GM18511 (cell line): ENCODE measurements at regions not wholly inside any gene's neighbourhood (a gene's known extent, or its start where the extent isn't known, plus 50 kb on each side); places are given as distances from the start of the nearest gene placed in this dataset.
"Not testable (repeated sequence)": the region's sequence is repeated elsewhere in the genome, so short reads cannot be mapped to it uniquely, and the experiment has no call there.

ENCODE experiments used
- ATAC-seq: cut with Tn5 transposase; IDR thresholded peaks from one replicate; pipeline ENCODE4 v1.9.1; 2021; ENCODE audit warnings: mild to moderate bottlenecking, moderate library complexity; ENCODE audit not compliant: unreplicated experiment

- ATAC-seq: no peak
Measured at GRCh38 chr20:53676987-53677386, 83.3 kb upstream of the ZNF217 start.

GRCh38 chr20:53676519-53676822 lies 82.8 kb upstream of the ZNF217 start:
- no peak for ATAC-seq

GRCh38 chr20:53672484-53673129 lies 79.0 kb upstream of the ZNF217 start:
- no peak for ATAC-seq

GRCh38 chr20:53671370-53671769 lies 77.7 kb upstream of the ZNF217 start:
- ATAC-seq: no peak

GRCh38 chr20:53669517-53670313 lies 76.1 kb upstream of the ZNF217 start:
- ATAC-seq: not testable (repeated sequence)

GRCh38 chr20:53668992-53669391 lies 75.4 kb upstream of the ZNF217 start:
- no peak for ATAC-seq

- ATAC-seq: no peak
Measured at GRCh38 chr20:53666144-53666543, 72.5 kb upstream of the ZNF217 start.

GRCh38 chr20:53664121-53664520 lies 70.5 kb upstream of the ZNF217 start:
- no peak for ATAC-seq

GRCh38 chr20:53663521-53663920 lies 69.9 kb upstream of the ZNF217 start:
- ATAC-seq: not testable (repeated sequence)

- ATAC-seq: no peak
Measured at GRCh38 chr20:53662595-53662994, 69.0 kb upstream of the ZNF217 start.

- ATAC-seq: no peak
Measured at GRCh38 chr20:53660947-53661381, 67.3 kb upstream of the ZNF217 start.

GRCh38 chr20:53660078-53660909 lies 66.7 kb upstream of the ZNF217 start:
- no peak for ATAC-seq

GRCh38 chr20:53658973-53659372 lies 65.3 kb upstream of the ZNF217 start:
- ATAC-seq: no peak

GRCh38 chr20:53658322-53658721 lies 64.7 kb upstream of the ZNF217 start:
- ATAC-seq: no peak

- ATAC-seq: no peak
Measured at GRCh38 chr20:53657732-53658131, 64.1 kb upstream of the ZNF217 start.

- ATAC-seq: no peak
Measured at GRCh38 chr20:53657279-53657678, 63.6 kb upstream of the ZNF217 start.

GRCh38 chr20:53656293-53657202 lies 62.9 kb upstream of the ZNF217 start:
- ATAC-seq: no peak

- no peak for ATAC-seq
Measured at GRCh38 chr20:53655625-53656292, 62.1 kb upstream of the ZNF217 start.

- ATAC-seq: no peak
Measured at GRCh38 chr20:53654932-53655624, 61.4 kb upstream of the ZNF217 start.
